ENCODE measurements at regions not wholly inside any gene's neighbourhood (a gene's known extent, or its start where the extent isn't known, plus 50 kb on each side); places are given as distances from the start of the nearest gene placed in this dataset.

GRCh38 chr21:16792101-16792500 lies 720.7 kb upstream of the CXADR start:
- no peak for TF ChIP-seq CTCF (IDR thresholded peaks at IDR 0.05; ENCODE audit: borderline replicate concordance, insufficient read depth, low read depth, low read length)

GRCh38 chr21:16794950-16795349 lies 717.9 kb upstream of the CXADR start:
- no peak for TF ChIP-seq CTCF (IDR thresholded peaks at IDR 0.05; ENCODE audit: borderline replicate concordance, insufficient read depth, low read depth, low read length)
- no peak overlapping the region for H3K4me3 ChIP-seq (ENCODE audit: low read depth, low read length)

More at GRCh38 chr21:16792101-16792500, 720.7 kb upstream of the CXADR start:
- H3K4me3 ChIP-seq (ENCODE audit: low read depth, low read length): no peak overlapping the region

GRCh38 chr21:16796776-16797175 lies 716.1 kb upstream of the CXADR start:
- H3K4me3 ChIP-seq (ENCODE audit: low read depth, low read length): no peak overlapping the region

GRCh38 chr21:16797540-16797939 lies 715.3 kb upstream of the CXADR start:
- no peak for TF ChIP-seq CTCF (IDR thresholded peaks at IDR 0.05; ENCODE audit: borderline replicate concordance, insufficient read depth, low read depth, low read length)
- no peak overlapping the region for H3K4me3 ChIP-seq (ENCODE audit: low read depth, low read length)

More at GRCh38 chr21:16796776-16797175, 716.1 kb upstream of the CXADR start:
- TF ChIP-seq CTCF (IDR thresholded peaks at IDR 0.05; ENCODE audit: borderline replicate concordance, insufficient read depth, low read depth, low read length): no peak

- H3K4me3 ChIP-seq (ENCODE audit: low read depth, low read length): no peak overlapping the region
- TF ChIP-seq CTCF (IDR thresholded peaks at IDR 0.05; ENCODE audit: borderline replicate concordance, insufficient read depth, low read depth, low read length): no peak
Observed at GRCh38 chr21:16797966-16798365, 714.9 kb upstream of the CXADR start.

- no peak for TF ChIP-seq CTCF (IDR thresholded peaks at IDR 0.05; ENCODE audit: borderline replicate concordance, insufficient read depth, low read depth, low read length)
- no peak overlapping the region for H3K4me3 ChIP-seq (ENCODE audit: low read depth, low read length)
Observed at GRCh38 chr21:16800536-16801275, 712.1 kb upstream of the CXADR start.

GRCh38 chr21:16811011-16811410 lies 701.8 kb upstream of the CXADR start:
- H3K4me3 ChIP-seq (ENCODE audit: low read depth, low read length): no peak overlapping the region
- TF ChIP-seq CTCF (IDR thresholded peaks at IDR 0.05; ENCODE audit: borderline replicate concordance, insufficient read depth, low read depth, low read length): no peak
